Mesendoderm (in vitro differentiated cells): ENCODE measurements at regions not wholly inside any gene's neighbourhood (a gene's known extent, or its start where the extent isn't known, plus 50 kb on each side); places are given as distances from the start of the nearest gene placed in this dataset.

ENCODE experiments used
- DNase-seq: peaks from one replicate; pipeline ENCODE4 v3.0.0; 2013
- H2AK5ac ChIP-seq: 2 replicates; pipeline ENCODE4 v1.6.1; 2013; ENCODE audit warnings: low read length, inconsistent platforms
- H2BK120ac ChIP-seq: 2 replicates; pipeline ENCODE4 v1.6.1; 2013; ENCODE audit warnings: low read depth, mild to moderate bottlenecking, low read length, moderate library complexity, mixed read lengths
- H2BK15ac ChIP-seq: replicated peaks from 2 replicates; pipeline ENCODE4 v1.6.1; 2013; ENCODE audit warnings: low read depth, mild to moderate bottlenecking, moderate library complexity
- H2BK5ac ChIP-seq: 2 replicates; pipeline ENCODE4 v1.6.1; 2013; ENCODE audit warnings: low read length, inconsistent platforms
- H3K18ac ChIP-seq: 2 replicates; pipeline ENCODE4 v1.6.1; 2013; ENCODE audit warnings: mild to moderate bottlenecking, low read length, mixed read lengths
- H3K23ac ChIP-seq: one replicate; pipeline ENCODE4 v1.6.1; 2013; ENCODE audit warnings: low read length
- H3K27ac ChIP-seq: 2 replicates; pipeline ENCODE4 v1.5.1; 2013; ENCODE audit warnings: low read depth, mild to moderate bottlenecking, inconsistent platforms, low read length, moderate library complexity
- H3K27me3 ChIP-seq: 2 replicates; pipeline ENCODE4 v1.6.1; 2013; ENCODE audit warnings: low read length, control low read depth, mild to moderate bottlenecking, inconsistent platforms; ENCODE audit not compliant: insufficient read depth, poor library complexity
- H3K36me3 ChIP-seq: 2 replicates; pipeline ENCODE4 v1.6.1; 2013; ENCODE audit warnings: low read length, inconsistent platforms; ENCODE audit not compliant: control insufficient read depth, insufficient read depth
- H3K4ac ChIP-seq: one replicate; pipeline ENCODE4 v1.6.1; 2013; ENCODE audit warnings: low read depth, mild to moderate bottlenecking, low read length, moderate library complexity
- H3K4me1 ChIP-seq: 2 replicates; pipeline ENCODE4 v1.6.1; 2013; ENCODE audit warnings: low read depth, low read length, inconsistent platforms; ENCODE audit not compliant: control insufficient read depth
- H3K4me2 ChIP-seq: 2 replicates; pipeline ENCODE4 v1.6.1; 2013; ENCODE audit warnings: low read length
- H3K4me3 ChIP-seq: 2 replicates; pipeline ENCODE4 v1.5.1; 2013; ENCODE audit warnings: mild to moderate bottlenecking, low read length
- H3K56ac ChIP-seq: one replicate; pipeline ENCODE4 v1.6.1; 2013; ENCODE audit warnings: low read length
- H3K79me1 ChIP-seq: 2 replicates; pipeline ENCODE4 v1.6.1; 2013; ENCODE audit warnings: low read length, inconsistent platforms
- H3K79me2 ChIP-seq: 2 replicates; pipeline ENCODE4 v1.6.1; 2013; ENCODE audit warnings: mild to moderate bottlenecking, low read length; ENCODE audit not compliant: control insufficient read depth, insufficient read depth
- H3K9ac ChIP-seq: 2 replicates; pipeline ENCODE4 v1.6.1; 2013; ENCODE audit warnings: low read length, inconsistent platforms
- H4K5ac ChIP-seq: one replicate; pipeline ENCODE4 v1.6.1; 2013; ENCODE audit warnings: low read length
- H4K8ac ChIP-seq: one replicate; pipeline ENCODE4 v1.6.1; 2013; ENCODE audit warnings: low read depth, mild to moderate bottlenecking, control low read depth, low read length, moderate library complexity
- WGBS: extraction: QIAGEN DNeasy Blood & Tissue Kit; methylation state at CpG from one replicate; pipeline ENCODE4 v1.1.7; 2013; ENCODE audit warnings: low lambda C conversion rate, missing lambda C conversion rate; ENCODE audit not compliant: insufficient coverage; ENCODE audit errors: extremely low coverage; 5-methylcytosine and 5-hydroxymethylcytosine counted together

DNA sequence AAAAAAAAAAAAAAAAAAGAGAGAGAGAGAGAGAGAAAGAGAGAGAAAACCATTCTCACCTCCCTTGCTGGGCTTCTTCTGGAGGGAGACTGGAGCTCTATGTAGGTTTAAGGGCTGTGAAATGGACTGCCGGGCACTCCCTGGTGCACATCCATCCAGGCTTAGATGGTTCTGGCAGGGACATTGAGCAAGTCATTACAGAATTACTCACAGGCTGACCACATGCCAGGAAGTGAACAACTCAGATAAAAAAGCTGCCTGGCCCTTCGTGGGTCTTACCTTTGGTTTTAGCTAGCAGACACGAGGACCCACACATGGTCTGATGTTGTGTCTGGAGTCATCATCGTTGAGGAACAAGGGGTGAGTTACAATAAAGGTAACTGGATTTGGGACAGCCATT, 847.4 kb upstream of the EEF2KMT start:
- Histone ChIP-seq H3K4ac (no peak overlapping the region), H3K27me3 (no peaks in the 10 kb centered on the region), H3K27ac (no peak overlapping the region), H3K79me2 (no peaks in the 10 kb centered on the region), H3K4me2 (no peak overlapping the region), H3K56ac (no peak overlapping the region), H3K18ac (no peak overlapping the region), H2BK15ac (no peak overlapping the region), H3K79me1 (no peaks in the 10 kb centered on the region), H2BK120ac (no peak overlapping the region), H3K23ac (no peak overlapping the region), H3K36me3 (no peaks in the 10 kb centered on the region), H2BK5ac (no peak overlapping the region), H3K4me3 (no peak overlapping the region), H3K9ac (no peak overlapping the region), H4K5ac (no peak overlapping the region), H2AK5ac (no peak overlapping the region), H4K8ac (no peak overlapping the region), H3K4me1 (no peaks in the 10 kb centered on the region)
- WGBS = no CpG with 5 or more reads among the region's 4 CpGs
- DNase-seq = no peak

DNA sequence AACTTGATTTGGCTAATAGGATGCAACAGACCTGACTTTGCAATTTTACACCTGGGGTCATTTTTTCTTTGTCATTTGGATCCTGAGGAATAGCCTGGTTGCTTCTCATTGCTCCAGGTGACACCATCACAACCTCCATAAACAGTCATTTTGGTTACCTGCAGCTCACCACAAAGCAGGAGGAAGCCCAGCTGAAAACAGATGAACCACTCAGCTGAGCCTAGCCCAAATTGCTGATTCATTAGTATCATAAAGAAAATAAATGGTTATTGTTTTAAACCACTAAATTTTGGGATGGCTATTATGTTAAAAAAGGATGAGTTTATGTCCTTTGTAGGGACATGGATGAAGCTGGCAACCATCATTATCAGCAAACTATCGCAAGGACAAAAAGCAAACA, 841.0 kb upstream of the EEF2KMT start:
- H2AK5ac ChIP-seq = no peak overlapping the region
- no peak overlapping the region for H2BK120ac ChIP-seq
- H3K27me3 ChIP-seq = no peaks in the 10 kb centered on the region
- H3K4me2 ChIP-seq = no peak overlapping the region
- no peak overlapping the region for H4K5ac ChIP-seq
- no peak overlapping the region for H3K4me3 ChIP-seq
- no peak overlapping the region for H3K23ac ChIP-seq
- no peak overlapping the region for H3K9ac ChIP-seq
- no peak overlapping the region for H2BK15ac ChIP-seq
- H3K18ac ChIP-seq = no peak overlapping the region
- no peak overlapping the region for H3K56ac ChIP-seq
- no peak overlapping the region for H4K8ac ChIP-seq
- H3K79me2 ChIP-seq = no peaks in the 10 kb centered on the region
- no peaks in the 10 kb centered on the region for H3K36me3 ChIP-seq
- no peak for DNase-seq
- H3K4ac ChIP-seq = no peak overlapping the region
- no peaks in the 10 kb centered on the region for H3K4me1 ChIP-seq
- WGBS = no CpG with 5 or more reads among the region's 1 CpG
- no peak overlapping the region for H3K27ac ChIP-seq
- no peak overlapping the region for H2BK5ac ChIP-seq
- no peaks in the 10 kb centered on the region for H3K79me1 ChIP-seq

DNA sequence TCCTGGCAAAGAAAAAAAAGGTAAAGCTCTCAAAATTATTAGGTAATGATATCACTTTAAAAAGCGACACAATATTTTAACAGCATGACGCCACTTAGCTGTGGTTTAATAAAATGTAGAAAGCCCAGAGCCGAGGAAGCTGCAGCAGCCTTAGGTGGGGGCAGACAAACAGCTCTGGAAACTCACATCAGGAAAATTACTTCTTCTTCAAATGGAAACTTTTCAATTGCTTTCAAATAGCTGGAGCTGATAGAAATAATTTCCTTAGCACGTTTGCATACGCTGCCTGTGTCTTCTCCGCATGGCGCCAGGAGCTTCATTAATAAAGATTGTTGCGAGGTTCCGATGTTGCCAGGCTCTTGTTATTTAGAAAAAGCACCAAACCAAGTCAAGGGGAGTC, 835.3 kb upstream of the EEF2KMT start:
- no peak overlapping the region for H3K23ac ChIP-seq
- H2BK120ac ChIP-seq = no peak overlapping the region
- no peak for DNase-seq
- H3K36me3 ChIP-seq = no peaks in the 10 kb centered on the region
- no peak overlapping the region for H3K27ac ChIP-seq
- no peaks in the 10 kb centered on the region for H3K79me1 ChIP-seq
- no peak overlapping the region for H3K4me2 ChIP-seq
- no peak overlapping the region for H3K18ac ChIP-seq
- no peak overlapping the region for H4K5ac ChIP-seq
- H3K4me1 ChIP-seq = no peaks in the 10 kb centered on the region
- H3K79me2 ChIP-seq = no peaks in the 10 kb centered on the region
- no peak overlapping the region for H2AK5ac ChIP-seq
- H4K8ac ChIP-seq = no peak overlapping the region
- no CpG with 5 or more reads among the region's 9 CpGs for whole genome bisulfite sequencing
- no peaks in the 10 kb centered on the region for H3K27me3 ChIP-seq
- no peak overlapping the region for H3K9ac ChIP-seq
- H3K4ac ChIP-seq = no peak overlapping the region
- H2BK5ac ChIP-seq = no peak overlapping the region
- no peak overlapping the region for H3K56ac ChIP-seq
- no peak overlapping the region for H2BK15ac ChIP-seq
- H3K4me3 ChIP-seq = no peak overlapping the region

DNA sequence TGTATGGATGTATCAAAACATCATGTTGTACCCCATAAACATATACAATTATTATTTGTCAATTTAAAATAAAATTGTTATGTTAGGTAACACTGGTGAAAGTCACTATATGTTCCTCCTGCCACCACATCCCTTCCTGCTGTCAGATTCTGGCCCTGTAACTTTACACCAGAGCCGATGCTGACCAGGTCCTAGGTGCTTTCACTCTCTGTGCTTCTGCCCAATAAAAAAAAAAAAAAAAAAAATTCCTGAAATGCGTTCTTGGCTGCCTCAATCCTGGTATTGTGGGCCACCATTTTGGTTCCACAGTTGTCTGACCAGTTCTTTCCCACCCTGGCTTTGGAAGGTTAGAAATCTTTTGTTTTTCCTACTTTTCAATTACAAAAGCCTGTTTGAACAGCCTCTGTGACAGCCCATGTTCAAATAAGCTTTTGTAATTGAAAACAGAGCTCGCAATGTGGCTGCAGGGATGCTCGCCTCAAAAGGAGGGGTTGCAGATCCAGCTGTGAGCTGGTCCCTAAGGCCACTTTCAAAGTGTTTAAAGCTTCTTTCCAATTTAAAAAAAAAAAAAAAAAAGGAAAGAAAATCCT, 831.0 kb upstream of the EEF2KMT start:
- Histone ChIP-seq H3K36me3 (no peaks in the 10 kb centered on the region), H3K9ac (no peak overlapping the region)
- no peak for DNase-seq

DNA sequence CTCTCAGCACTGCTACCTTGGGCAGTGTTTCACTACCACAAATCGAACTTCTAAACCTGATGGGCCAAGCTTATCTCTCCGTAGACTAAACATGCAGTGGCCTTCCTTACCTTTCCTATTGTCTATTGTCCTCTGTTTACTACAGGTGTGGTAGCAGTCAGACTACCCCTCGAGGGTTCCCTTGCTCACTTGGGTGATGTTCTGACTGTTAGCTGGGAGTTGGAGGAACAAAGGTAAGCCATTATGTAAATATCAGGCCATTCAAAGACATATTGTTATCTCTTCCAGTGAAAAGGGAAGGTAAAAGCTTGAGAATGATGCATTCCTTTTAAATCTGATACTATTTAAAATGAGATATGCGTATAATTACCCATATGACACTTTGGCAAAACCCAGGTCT, 828.3 kb upstream of the EEF2KMT start:
- Histone ChIP-seq H3K56ac (peak overlapping the region; percentile 7), H3K9ac (no peak overlapping the region), H3K27ac (no peak overlapping the region), H3K36me3 (no peaks in the 10 kb centered on the region), H3K79me1 (no peaks in the 10 kb centered on the region), H4K5ac (no peak overlapping the region), H3K79me2 (no peaks in the 10 kb centered on the region), H3K4me1 (peaks cover 9% of the 10 kb centered on the region), H3K4ac (no peak overlapping the region), H3K27me3 (no peaks in the 10 kb centered on the region), H3K18ac (no peak overlapping the region), H4K8ac (no peak overlapping the region), H2BK120ac (no peak overlapping the region), H2AK5ac (no peak overlapping the region), H2BK5ac (no peak overlapping the region), H3K4me3 (no peak overlapping the region), H3K23ac (no peak overlapping the region), H2BK15ac (no peak overlapping the region), H3K4me2 (no peak overlapping the region)
- no CpG with 5 or more reads among the region's 4 CpGs for WGBS
- peak; percentile 71 for DNase-seq

More for the DNA sequence above, 831.0 kb upstream of the EEF2KMT start:
- H2BK15ac ChIP-seq = no peak overlapping the region
- no peaks in the 10 kb centered on the region for H3K79me1 ChIP-seq
- no peaks in the 10 kb centered on the region for H3K79me2 ChIP-seq
- H3K27ac ChIP-seq = no peak overlapping the region
- peaks cover 6% of the 10 kb centered on the region for H3K4me1 ChIP-seq
- no peak overlapping the region for H4K5ac ChIP-seq
- no peak overlapping the region for H2BK5ac ChIP-seq
- H3K18ac ChIP-seq = no peak overlapping the region
- H3K27me3 ChIP-seq = no peaks in the 10 kb centered on the region
- WGBS = no CpG with 5 or more reads among the region's 4 CpGs
- no peak overlapping the region for H3K4me3 ChIP-seq
- H3K4ac ChIP-seq = no peak overlapping the region
- no peak overlapping the region for H3K4me2 ChIP-seq
- no peak overlapping the region for H4K8ac ChIP-seq
- no peak overlapping the region for H3K56ac ChIP-seq
- no peak overlapping the region for H3K23ac ChIP-seq
- no peak overlapping the region for H2AK5ac ChIP-seq
- H2BK120ac ChIP-seq = no peak overlapping the region

DNA sequence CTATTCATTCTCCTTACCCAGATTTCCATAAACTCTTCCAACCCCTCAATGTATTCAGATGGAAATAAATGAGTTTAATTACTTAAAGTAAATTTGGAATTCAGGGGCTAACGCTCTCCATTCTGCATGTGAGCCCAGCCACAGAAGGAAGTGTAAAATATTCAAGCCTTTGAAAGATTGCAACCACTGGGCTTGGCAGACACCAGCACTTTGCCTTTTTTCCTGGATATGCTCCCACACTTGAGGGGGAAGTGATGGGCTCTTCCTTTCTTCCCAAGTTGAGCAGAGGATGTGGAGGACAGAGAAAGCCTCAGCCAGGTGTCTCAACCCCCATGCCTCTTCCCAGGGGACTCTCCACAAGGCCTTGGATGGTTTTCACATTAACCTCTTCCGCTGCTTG, 825.1 kb upstream of the EEF2KMT start:
- no peak overlapping the region for H3K9ac ChIP-seq
- H3K27me3 ChIP-seq = no peaks in the 10 kb centered on the region
- H3K4me1 ChIP-seq = peaks cover 13% of the 10 kb centered on the region
- no peak overlapping the region for H3K4me3 ChIP-seq
- H4K8ac ChIP-seq = no peak overlapping the region
- no peak overlapping the region for H2AK5ac ChIP-seq
- no peaks in the 10 kb centered on the region for H3K79me1 ChIP-seq
- no peaks in the 10 kb centered on the region for H3K36me3 ChIP-seq
- H3K18ac ChIP-seq = no peak overlapping the region
- no peak overlapping the region for H2BK120ac ChIP-seq
- no peak overlapping the region for H4K5ac ChIP-seq
- H3K56ac ChIP-seq = no peak overlapping the region
- no peak overlapping the region for H3K23ac ChIP-seq
- WGBS = no CpG with 5 or more reads among the region's 2 CpGs
- no peak overlapping the region for H3K4ac ChIP-seq
- H2BK5ac ChIP-seq = no peak overlapping the region
- H2BK15ac ChIP-seq = no peak overlapping the region
- no peaks in the 10 kb centered on the region for H3K79me2 ChIP-seq
- no peak overlapping the region for H3K27ac ChIP-seq
- H3K4me2 ChIP-seq = no peak overlapping the region
- no peak for DNase-seq
